GM12878 (cell line): ENCODE measurements at regions not wholly inside any gene's neighbourhood (a gene's known extent, or its start where the extent isn't known, plus 50 kb on each side); places are given as distances from the start of the nearest gene placed in this dataset.

ENCODE experiments used
- CEBPB ChIP-seq, 2 experiments: fragments of 150-350 bp in 1 of 2; IDR thresholded peaks; 2 replicates each; pipeline ENCODE4 v1.6.1; 2012 to 2014; ENCODE audit warnings: low read depth in 2 of 2, low read length in 2 of 2, borderline replicate concordance in 1 of 2, inconsistent platforms in 1 of 2
- CEBPZ ChIP-seq: fragments of 150-350 bp; IDR thresholded peaks from 2 replicates; pipeline ENCODE4 v1.6.1; 2016; ENCODE audit warnings: low read depth, low read length
- CTCF ChIP-seq, 3 experiments: IDR thresholded peaks in 2 of 3; conservative IDR thresholded peaks in 1 of 3; 2 replicates each; pipeline ENCODE4 v1.5.1; 2011; ENCODE audit warnings: low read depth in 3 of 3, low read length in 3 of 3, mild to moderate bottlenecking in 3 of 3, control low read depth in 2 of 3, moderate library complexity in 2 of 3, inconsistent platforms in 1 of 3, mixed read lengths in 1 of 3; ENCODE audit not compliant: control insufficient read depth in 2 of 3, insufficient read depth in 1 of 3; ENCODE audit errors: extremely low read depth in 1 of 3
- FOS ChIP-seq: IDR thresholded peaks from 3 replicates; pipeline ENCODE4 v1.6.1; 2011; ENCODE audit warnings: borderline replicate concordance; ENCODE audit not compliant: insufficient read length; ENCODE audit errors: extremely low read depth
- KDM1A ChIP-seq: fragments of 200-600 bp; sonication (generic); IDR thresholded peaks from 2 replicates; pipeline ENCODE4 v1.6.1; 2016; ENCODE audit warnings: borderline replicate concordance
- REST ChIP-seq: IDR thresholded peaks from 2 replicates; pipeline ENCODE4 v1.6.1; 2012; ENCODE audit warnings: mild to moderate bottlenecking, low read depth, low read length
- TAF1 ChIP-seq: IDR thresholded peaks from 2 replicates; pipeline ENCODE4 v1.6.1; 2011; ENCODE audit warnings: mild to moderate bottlenecking, low read depth, low read length, borderline replicate concordance
- ZNF384 ChIP-seq: IDR thresholded peaks from 2 replicates; pipeline ENCODE4 v1.6.1; 2012; ENCODE audit warnings: low read depth, mild to moderate bottlenecking, low read length, improper control_type of control experiment, borderline replicate concordance

GRCh38 chr1:69086148-69086547 lies 481.6 kb upstream of the LRRC7 start:
- no peak for TF ChIP-seq ZNF384
- TF ChIP-seq TAF1, result no peak
- no peak for TF ChIP-seq FOS
- no peak for TF ChIP-seq CTCF (IDR thresholded peaks at IDR 0.05 in 2 of 3, conservative IDR thresholded peaks at IDR 0.05 in 1 of 3; ENCODE audit: control insufficient read depth in 2 of 3, extremely low read depth in 1 of 3, insufficient read depth in 1 of 3, low read depth in 3 of 3, low read length in 3 of 3)
- no peak for TF ChIP-seq KDM1A
- no peak for TF ChIP-seq CEBPZ
- no peak for TF ChIP-seq REST
- no peak for TF ChIP-seq CEBPB (IDR thresholded peaks at IDR 0.05; ENCODE audit: borderline replicate concordance in 1 of 2, low read depth in 2 of 2, low read length in 2 of 2)
